ENCODE measurements at regions not wholly inside any gene's neighbourhood (a gene's known extent, or its start where the extent isn't known, plus 50 kb on each side); places are given as distances from the start of the nearest gene placed in this dataset.

DNA sequence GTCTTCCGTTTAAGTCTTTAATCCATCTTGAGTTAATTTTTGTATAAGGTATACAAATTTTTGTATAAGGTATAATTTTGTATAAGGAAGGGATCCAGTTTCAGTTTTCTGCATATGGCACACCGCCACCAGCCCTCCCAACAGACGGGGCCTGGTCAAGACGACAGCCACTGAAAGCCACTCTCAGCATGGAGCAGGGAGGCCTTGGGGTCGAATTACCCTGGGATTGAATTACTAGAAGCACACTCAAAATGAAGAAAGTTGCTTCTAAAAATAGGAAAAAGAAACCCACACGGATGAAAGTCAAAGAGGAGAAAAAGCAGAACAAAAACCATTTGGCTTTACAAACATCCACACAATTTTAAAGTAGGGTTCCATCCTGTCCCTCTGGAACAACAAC, 586.2 kb upstream of the ADAMTS16 start:
- H3K4me1 ChIP-seq, result no peaks in the 10 kb centered on the region
- 38% methylated on average over 6 of the region's 6 CpGs for WGBS (ENCODE audit: insufficient coverage, low coverage, low lambda C conversion rate, missing lambda C conversion rate)
- no peaks in the 10 kb centered on the region for H3K36me3 ChIP-seq
- no peak overlapping the region for H3K27ac ChIP-seq
- no peaks in the 10 kb centered on the region for H3K9me3 ChIP-seq
- TF ChIP-seq, protein P1, sequence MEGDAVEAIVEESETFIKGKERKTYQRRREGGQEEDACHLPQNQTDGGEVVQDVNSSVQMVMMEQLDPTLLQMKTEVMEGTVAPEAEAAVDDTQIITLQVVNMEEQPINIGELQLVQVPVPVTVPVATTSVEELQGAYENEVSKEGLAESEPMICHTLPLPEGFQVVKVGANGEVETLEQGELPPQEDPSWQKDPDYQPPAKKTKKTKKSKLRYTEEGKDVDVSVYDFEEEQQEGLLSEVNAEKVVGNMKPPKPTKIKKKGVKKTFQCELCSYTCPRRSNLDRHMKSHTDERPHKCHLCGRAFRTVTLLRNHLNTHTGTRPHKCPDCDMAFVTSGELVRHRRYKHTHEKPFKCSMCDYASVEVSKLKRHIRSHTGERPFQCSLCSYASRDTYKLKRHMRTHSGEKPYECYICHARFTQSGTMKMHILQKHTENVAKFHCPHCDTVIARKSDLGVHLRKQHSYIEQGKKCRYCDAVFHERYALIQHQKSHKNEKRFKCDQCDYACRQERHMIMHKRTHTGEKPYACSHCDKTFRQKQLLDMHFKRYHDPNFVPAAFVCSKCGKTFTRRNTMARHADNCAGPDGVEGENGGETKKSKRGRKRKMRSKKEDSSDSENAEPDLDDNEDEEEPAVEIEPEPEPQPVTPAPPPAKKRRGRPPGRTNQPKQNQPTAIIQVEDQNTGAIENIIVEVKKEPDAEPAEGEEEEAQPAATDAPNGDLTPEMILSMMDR (IDR thresholded peaks at IDR 0.05), result no peak
- TF ChIP-seq POLR2A (IDR thresholded peaks at IDR 0.05), result no peak
- H3K4me3 ChIP-seq, result no peak overlapping the region
- no peak for DNase-seq
- ATAC-seq, result no peak
- intact Hi-C loops (cut with DNase I), result no loop called here
- no peaks in the 10 kb centered on the region for H3K27me3 ChIP-seq

DNA sequence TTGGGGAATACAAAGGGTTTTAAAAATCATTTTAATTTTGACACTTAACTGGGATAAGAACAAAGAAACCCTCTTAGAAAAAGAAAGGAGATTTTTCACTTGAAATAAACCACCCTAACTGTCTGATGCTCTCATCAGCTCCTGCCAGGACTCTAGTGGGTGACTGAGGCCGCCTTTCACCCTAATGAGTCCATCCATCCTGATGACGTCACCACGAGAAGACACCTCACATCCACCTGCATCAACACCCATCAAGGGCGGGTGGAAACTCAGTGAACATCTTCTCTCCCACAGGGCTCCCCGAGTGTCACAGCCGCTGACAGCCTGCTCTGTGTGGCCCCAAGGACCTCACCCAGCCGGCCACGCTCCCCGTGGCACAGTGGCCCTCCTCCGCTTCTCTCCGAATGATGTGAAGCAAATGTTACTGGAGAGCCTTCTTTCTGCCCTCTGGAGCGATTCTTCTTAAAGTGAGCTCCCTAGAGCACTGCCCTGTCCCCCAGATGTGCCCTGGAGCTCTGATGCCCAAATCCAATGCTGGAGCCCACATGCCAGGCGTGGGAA, 584.3 kb upstream of the ADAMTS16 start:
- intact Hi-C loops (cut with DNase I), result no loop called here
- WGBS (ENCODE audit: insufficient coverage, low coverage, low lambda C conversion rate, missing lambda C conversion rate), result 51% methylated on average over 10 of the region's 13 CpGs
- H3K4me1 ChIP-seq, result no peaks in the 10 kb centered on the region
- no peaks in the 10 kb centered on the region for H3K36me3 ChIP-seq
- H3K27me3 ChIP-seq, result no peaks in the 10 kb centered on the region
- H3K9me3 ChIP-seq, result no peaks in the 10 kb centered on the region
- ATAC-seq, result no peak
- H3K4me3 ChIP-seq, result no peak overlapping the region
- no peak for TF ChIP-seq POLR2A (IDR thresholded peaks at IDR 0.05)
- TF ChIP-seq, protein P1 (IDR thresholded peaks at IDR 0.05), result no peak
- no peak for DNase-seq
- H3K27ac ChIP-seq, result no peak overlapping the region

DNA sequence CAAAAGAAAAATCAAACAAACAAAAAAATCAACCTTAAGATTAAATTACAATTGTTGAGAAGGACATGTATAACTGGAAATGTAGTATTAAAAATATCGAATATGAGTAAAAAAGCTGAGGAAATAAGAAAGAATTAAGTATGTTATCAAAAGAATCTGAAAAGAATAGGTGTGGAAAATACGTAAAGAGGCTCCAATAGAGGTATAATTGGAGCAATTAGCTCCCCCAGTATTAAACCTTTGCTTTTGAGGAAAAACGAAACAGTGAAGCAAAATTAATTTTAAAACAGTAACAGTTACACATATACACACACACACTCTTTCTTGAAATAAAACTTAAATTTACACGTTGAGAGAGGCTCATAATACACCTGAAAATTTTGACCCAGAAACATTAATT, 578.7 kb upstream of the ADAMTS16 start:
- TF ChIP-seq, protein P1 (IDR thresholded peaks at IDR 0.05), result no peak
- no peak for TF ChIP-seq POLR2A (IDR thresholded peaks at IDR 0.05)
- 34% methylated on average over 4 of the region's 4 CpGs for WGBS (ENCODE audit: insufficient coverage, low coverage, low lambda C conversion rate, missing lambda C conversion rate)
- Histone ChIP-seq H3K9me3 (no peaks in the 10 kb centered on the region), H3K27me3 (no peaks in the 10 kb centered on the region), H3K27ac (no peak overlapping the region), H3K4me1 (no peaks in the 10 kb centered on the region), H3K36me3 (no peaks in the 10 kb centered on the region), H3K4me3 (no peak overlapping the region)
- intact Hi-C loops (cut with DNase I), result no loop called here
- ATAC-seq, result no peak
- no peak for DNase-seq

DNA sequence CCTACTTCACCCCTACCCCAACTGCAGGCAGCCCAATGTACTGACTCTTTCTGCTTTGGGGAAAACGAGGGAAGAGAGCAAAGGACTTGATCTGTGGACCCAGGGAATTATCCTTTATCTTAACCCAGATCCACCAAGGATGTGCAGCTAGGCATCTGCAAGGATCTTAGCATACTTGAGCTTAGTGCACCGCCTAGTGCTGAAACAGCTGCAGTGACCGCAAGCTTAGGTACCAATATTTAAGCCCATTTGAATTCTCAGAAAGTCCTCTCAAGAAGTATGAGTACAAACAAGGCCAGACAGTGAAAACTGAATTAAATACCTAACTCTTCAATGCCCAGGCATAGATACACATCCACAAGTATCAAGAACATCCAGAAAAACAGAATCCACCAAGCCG, 576.7 kb upstream of the ADAMTS16 start:
- 33% methylated on average over 3 of the region's 4 CpGs for WGBS (ENCODE audit: insufficient coverage, low coverage, low lambda C conversion rate, missing lambda C conversion rate)
- TF ChIP-seq, protein P1 (IDR thresholded peaks at IDR 0.05), result no peak
- TF ChIP-seq POLR2A (IDR thresholded peaks at IDR 0.05), result no peak
- Histone ChIP-seq H3K4me3 (no peak overlapping the region), H3K36me3 (no peaks in the 10 kb centered on the region), H3K9me3 (no peaks in the 10 kb centered on the region), H3K4me1 (no peaks in the 10 kb centered on the region), H3K27me3 (no peaks in the 10 kb centered on the region), H3K27ac (no peak overlapping the region)
- ATAC-seq (no peak), DNase-seq (no peak)
- intact Hi-C loops (cut with DNase I), result no loop called here
